GM12878 (cell line): ENCODE measurements at regions not wholly inside any gene's neighbourhood (a gene's known extent, or its start where the extent isn't known, plus 50 kb on each side); places are given as distances from the start of the nearest gene placed in this dataset.

ENCODE experiments used
- ATAC-seq: fragments of 200-7000 bp; cut with Tn5 transposase; 3 replicates; pipeline ENCODE4 v1.9.1; 2020; ENCODE audit warnings: mild to moderate bottlenecking, moderate library complexity
- BruUV-seq: library from RNA; stranded (reverse); fragments of 400-500 nt; replicated peaks from 2 replicates; lab custom pipeline; 2021; lab: Mats Ljungman, UMichigan
- CTCF ChIA-PET: fragments of 300-600 bp; sonication (Branson Sonifier 250); formaldehyde crosslinking; extraction: SDS; loops from one replicate; lab custom pipeline; 2021; ENCODE audit warnings: inconsistent platforms; lab: Yijun Ruan, JAX
- POLR2A ChIA-PET: fragments of 350-600 bp; formaldehyde crosslinking; extraction: SDS; loops from one replicate; lab custom pipeline; 2021; ENCODE audit warnings: inconsistent platforms; lab: Charles Lee
- RAD21 ChIA-PET: fragments of 300-600 bp; sonication (Branson Sonifier 250); formaldehyde crosslinking; loops from one replicate; lab custom pipeline; 2023; ENCODE audit warnings: antibody characterized with exemption; ENCODE audit not compliant: unreplicated experiment; lab: Charles Lee
- SMC1A ChIA-PET: fragments of 300-600 bp; sonication (Branson Sonifier 250); formaldehyde crosslinking; loops from one replicate; lab custom pipeline; 2023; ENCODE audit not compliant: unreplicated experiment, uncharacterized antibody; lab: Charles Lee
- DNase-seq: peaks from one replicate; pipeline ENCODE4 v3.0.0-alpha.2; 2011; ENCODE audit warnings: low read depth, low spot score
- FAIRE-seq: peaks from 3 replicates; lab custom pipeline; 2011; peaks lifted over from hg19 to GRCh38; lab: Jason Lieb, UNC
- H2AFZ ChIP-seq: 2 replicates; pipeline ENCODE4 v1.6.0; 2011; ENCODE audit warnings: low read depth, low read length, control low read depth; ENCODE audit not compliant: control insufficient read depth
- H3K27ac ChIP-seq: 2 replicates; pipeline ENCODE4 v1.5.1; 2011; ENCODE audit warnings: control low read depth; ENCODE audit not compliant: control insufficient read depth, insufficient read depth
- H3K27me3 ChIP-seq, 2 experiments: replicated peaks in 1 of 2; 2 replicates each; pipeline versions ENCODE4 v1.6.0 to v1.6.1; 2011; ENCODE audit warnings: low read length in 1 of 2; ENCODE audit not compliant: control insufficient read depth in 2 of 2, insufficient read depth in 2 of 2
- H3K36me3 ChIP-seq, 2 experiments: 2 replicates each; pipeline ENCODE4 v1.5.1; 2011; ENCODE audit warnings: low read length in 1 of 2; ENCODE audit not compliant: control insufficient read depth in 2 of 2, insufficient read depth in 2 of 2
- H3K4me1 ChIP-seq: 2 replicates; pipeline ENCODE4 v1.6.1; 2011; ENCODE audit warnings: mild to moderate bottlenecking, low read length, moderate library complexity, mixed read lengths; ENCODE audit not compliant: control insufficient read depth, insufficient read depth
- H3K4me2 ChIP-seq: 2 replicates; pipeline ENCODE4 v1.6.0; 2011; ENCODE audit warnings: control low read depth; ENCODE audit not compliant: control insufficient read depth, insufficient read depth
- H3K4me3 ChIP-seq: fragments of 200-600 bp; sonication (generic); 2 replicates; pipeline ENCODE4 v1.5.1; 2016
- H3K79me2 ChIP-seq: 2 replicates; pipeline ENCODE4 v1.6.0; 2011; ENCODE audit warnings: low read length; ENCODE audit not compliant: control insufficient read depth, insufficient read depth
- H3K9ac ChIP-seq: 2 replicates; pipeline ENCODE4 v1.8.0; 2011; ENCODE audit warnings: low read length, control low read depth, mixed read lengths; ENCODE audit not compliant: control insufficient read depth, insufficient read depth
- H3K9me3 ChIP-seq: replicated peaks from 3 replicates; pipeline ENCODE4 v1.5.1; 2011; ENCODE audit warnings: mild to moderate bottlenecking, low read length; ENCODE audit not compliant: control insufficient read depth, insufficient read depth
- H4K20me1 ChIP-seq: 2 replicates; pipeline ENCODE4 v1.6.0; 2011; ENCODE audit not compliant: control insufficient read depth, insufficient read depth
- CHD1 ChIP-seq: IDR thresholded peaks from 2 replicates; pipeline ENCODE4 v1.6.1; 2012; ENCODE audit warnings: low read depth, low read length, improper control_type of control experiment
- CREB1 ChIP-seq: IDR thresholded peaks from 2 replicates; pipeline ENCODE4 v1.6.1; 2012; ENCODE audit warnings: low read depth, mild to moderate bottlenecking, inconsistent platforms
- EP300 ChIP-seq, 2 experiments: fragments of 150-350 bp in 1 of 2; IDR thresholded peaks; 2 replicates each; pipeline ENCODE4 v1.6.1; 2011 to 2012; ENCODE audit warnings: low read depth in 2 of 2, low read length in 2 of 2, borderline replicate concordance in 1 of 2, improper control_type of control experiment in 1 of 2, inconsistent platforms in 1 of 2; ENCODE audit not compliant: control insufficient read depth in 1 of 2
- FOXM1 ChIP-seq: IDR thresholded peaks from 2 replicates; pipeline ENCODE4 v1.6.1; 2012; ENCODE audit warnings: low read depth, mild to moderate bottlenecking, inconsistent platforms, low read length, moderate library complexity
- MXI1 ChIP-seq: fragments of 150-350 bp; IDR thresholded peaks from 2 replicates; pipeline ENCODE4 v1.6.1; 2011; ENCODE audit warnings: low read depth, mild to moderate bottlenecking, inconsistent platforms, low read length, improper control_type of control experiment
- NR2F1 ChIP-seq: fragments of 450-650 bp; conservative IDR thresholded peaks from 2 replicates; pipeline ENCODE4 v1.6.1; 2017; ENCODE audit warnings: mild to moderate bottlenecking
- POLR2AphosphoS5 ChIP-seq: IDR thresholded peaks from 2 replicates; pipeline ENCODE4 v1.6.1; 2011; ENCODE audit warnings: mild to moderate bottlenecking, low read length, inconsistent platforms
- SIX5 ChIP-seq: IDR thresholded peaks from 2 replicates; pipeline ENCODE4 v1.6.1; 2011; ENCODE audit warnings: mild to moderate bottlenecking, low read depth, low read length, moderate library complexity; ENCODE audit not compliant: severe bottlenecking
- TCF7 ChIP-seq: IDR thresholded peaks from 2 replicates; pipeline ENCODE4 v1.6.1; 2014; ENCODE audit warnings: antibody characterized with exemption, borderline replicate concordance
- WGBS: methylation state at CpG from one replicate; pipeline ENCODE4 v1.1.6; 2016; ENCODE audit warnings: low lambda C conversion rate; ENCODE audit not compliant: insufficient replicate concordance, insufficient coverage; ENCODE audit errors: missing lambda C conversion rate; 5-methylcytosine and 5-hydroxymethylcytosine counted together
- in situ Hi-C: fragments of 300-500 bp; cut with MboI; formaldehyde crosslinking; loops from 9 replicates; pipeline ENCODE4 v1.14.3; 2018; ENCODE audit warnings: mixed read lengths
- intact Hi-C: fragments of 100-400 bp; cut with micrococcal nuclease; formaldehyde crosslinking; loops from one replicate; pipeline ENCODE4 v1.14.2; 2022; ENCODE audit not compliant: unreplicated experiment
- TF ChIP-seq, protein P1 (sequence below): fragments of 450-650 bp; IDR thresholded peaks from 2 replicates; pipeline ENCODE4 v1.6.1; 2017; ENCODE audit warnings: mild to moderate bottlenecking, low read depth, inconsistent platforms; ENCODE audit not compliant: poor library complexity, severe bottlenecking
- TF ChIP-seq, protein P2 (sequence below): IDR thresholded peaks from 2 replicates; pipeline ENCODE4 v1.6.1; 2012; ENCODE audit warnings: low read depth, low read length, improper control_type of control experiment

DNA sequence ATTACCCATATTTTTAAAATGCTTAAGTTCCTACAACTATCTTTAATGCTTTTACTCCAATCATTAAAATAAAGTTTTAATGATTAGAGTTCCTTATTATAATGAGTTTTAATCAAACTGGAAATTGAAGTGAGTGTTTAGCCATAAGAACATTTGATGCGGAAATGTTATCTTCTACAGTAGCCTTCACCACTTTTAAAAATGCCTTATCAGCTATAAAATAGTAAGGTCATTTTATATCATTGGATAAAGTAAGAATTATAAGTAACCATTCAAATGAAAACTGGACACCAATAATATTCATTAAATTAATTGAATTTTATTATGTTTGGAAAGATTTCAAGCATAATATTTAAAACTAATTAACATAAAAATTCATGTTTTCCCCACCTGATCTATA, 825.0 kb upstream of the ROBO1 start (continued):
- no peak for TF ChIP-seq TCF7
- no peak for TF ChIP-seq CREB1
- TF ChIP-seq MXI1 = no peak
- no peak for TF ChIP-seq CHD1

DNA sequence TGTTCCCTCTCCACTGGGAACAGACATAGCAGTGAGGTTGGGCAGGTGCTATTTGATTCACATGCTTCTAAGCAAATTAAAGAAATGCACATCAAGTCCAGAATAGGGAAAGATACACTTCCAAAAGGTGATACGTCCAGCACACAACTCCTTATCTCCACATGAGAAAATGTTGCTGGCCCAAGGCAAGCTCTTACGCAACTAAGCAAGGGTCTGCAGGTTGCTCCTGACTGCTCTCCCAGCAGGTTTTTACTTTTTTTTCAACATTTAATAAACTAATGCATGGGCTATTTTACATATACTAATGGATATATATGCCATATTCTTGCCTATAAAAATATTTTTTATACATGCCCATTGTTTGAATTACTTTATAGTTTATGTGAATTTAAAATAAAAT, 818.5 kb upstream of the ROBO1 start:
- SMC1A ChIA-PET = no interaction called here
- WGBS = 76% methylated on average over 2 of the region's 2 CpGs
- no peak for TF ChIP-seq FOXM1
- TF ChIP-seq NR2F1 = no peak
- TF ChIP-seq, protein P1, sequence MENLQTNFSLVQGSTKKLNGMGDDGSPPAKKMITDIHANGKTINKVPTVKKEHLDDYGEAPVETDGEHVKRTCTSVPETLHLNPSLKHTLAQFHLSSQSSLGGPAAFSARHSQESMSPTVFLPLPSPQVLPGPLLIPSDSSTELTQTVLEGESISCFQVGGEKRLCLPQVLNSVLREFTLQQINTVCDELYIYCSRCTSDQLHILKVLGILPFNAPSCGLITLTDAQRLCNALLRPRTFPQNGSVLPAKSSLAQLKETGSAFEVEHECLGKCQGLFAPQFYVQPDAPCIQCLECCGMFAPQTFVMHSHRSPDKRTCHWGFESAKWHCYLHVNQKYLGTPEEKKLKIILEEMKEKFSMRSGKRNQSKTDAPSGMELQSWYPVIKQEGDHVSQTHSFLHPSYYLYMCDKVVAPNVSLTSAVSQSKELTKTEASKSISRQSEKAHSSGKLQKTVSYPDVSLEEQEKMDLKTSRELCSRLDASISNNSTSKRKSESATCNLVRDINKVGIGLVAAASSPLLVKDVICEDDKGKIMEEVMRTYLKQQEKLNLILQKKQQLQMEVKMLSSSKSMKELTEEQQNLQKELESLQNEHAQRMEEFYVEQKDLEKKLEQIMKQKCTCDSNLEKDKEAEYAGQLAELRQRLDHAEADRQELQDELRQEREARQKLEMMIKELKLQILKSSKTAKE = no peak
- TF ChIP-seq, protein P2, sequence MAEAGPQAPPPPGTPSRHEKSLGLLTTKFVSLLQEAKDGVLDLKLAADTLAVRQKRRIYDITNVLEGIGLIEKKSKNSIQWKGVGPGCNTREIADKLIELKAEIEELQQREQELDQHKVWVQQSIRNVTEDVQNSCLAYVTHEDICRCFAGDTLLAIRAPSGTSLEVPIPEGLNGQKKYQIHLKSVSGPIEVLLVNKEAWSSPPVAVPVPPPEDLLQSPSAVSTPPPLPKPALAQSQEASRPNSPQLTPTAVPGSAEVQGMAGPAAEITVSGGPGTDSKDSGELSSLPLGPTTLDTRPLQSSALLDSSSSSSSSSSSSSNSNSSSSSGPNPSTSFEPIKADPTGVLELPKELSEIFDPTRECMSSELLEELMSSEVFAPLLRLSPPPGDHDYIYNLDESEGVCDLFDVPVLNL = no peak
- no peak for TF ChIP-seq EP300 (IDR thresholded peaks at IDR 0.05; ENCODE audit: borderline replicate concordance in 1 of 2, control insufficient read depth in 1 of 2, low read depth in 2 of 2, low read length in 2 of 2)
- no peak for TF ChIP-seq POLR2AphosphoS5
- TF ChIP-seq SIX5 = no peak
- TF ChIP-seq, all 136 proteins: peak for 0
- intact Hi-C loops = no loop called here
- H2AFZ ChIP-seq = no peak overlapping the region
- FAIRE-seq (no peak), ATAC-seq (no peak), DNase-seq (no peak)
- RAD21 ChIA-PET = no interaction called here
- H3K27me3 ChIP-seq = no peaks in the 10 kb centered on the region
- H3K36me3 ChIP-seq = no peaks in the 10 kb centered on the region
- H3K4me2 ChIP-seq = no peak overlapping the region
- POLR2A ChIA-PET = no interaction called here
- CTCF ChIA-PET = no interaction called here
- no peak overlapping the region for H3K4me3 ChIP-seq
- no TSS peak for BruUV-seq
- H3K9me3 ChIP-seq = no peaks in the 10 kb centered on the region
- no peaks in the 10 kb centered on the region for H3K4me1 ChIP-seq
- no peak overlapping the region for H3K9ac ChIP-seq
- in situ Hi-C loops = no loop called here
- H4K20me1 ChIP-seq = no peaks in the 10 kb centered on the region
- H3K27ac ChIP-seq = no peak overlapping the region
- no peaks in the 10 kb centered on the region for H3K79me2 ChIP-seq
